Activated CD4-positive, alpha-beta T cell treated with anti-CD3 and anti-CD28 coated beads for 24 hours (primary cell): ENCODE measurements at regions not wholly inside any gene's neighbourhood (a gene's known extent, or its start where the extent isn't known, plus 50 kb on each side); places are given as distances from the start of the nearest gene placed in this dataset.
A peak's percentile ranks its signal among the peaks of the same experiment; 100 is the strongest.
"Not testable (repeated sequence)": the region's sequence is repeated elsewhere in the genome, so short reads cannot be mapped to it uniquely, and the experiment has no call there.

Experiments
- DNase-seq, 2 donors: peaks; one replicate each; pipeline ENCODE4 v3.0.0-alpha.2; 2020; ENCODE audit warnings: low read depth in 2 of 2

DNA sequence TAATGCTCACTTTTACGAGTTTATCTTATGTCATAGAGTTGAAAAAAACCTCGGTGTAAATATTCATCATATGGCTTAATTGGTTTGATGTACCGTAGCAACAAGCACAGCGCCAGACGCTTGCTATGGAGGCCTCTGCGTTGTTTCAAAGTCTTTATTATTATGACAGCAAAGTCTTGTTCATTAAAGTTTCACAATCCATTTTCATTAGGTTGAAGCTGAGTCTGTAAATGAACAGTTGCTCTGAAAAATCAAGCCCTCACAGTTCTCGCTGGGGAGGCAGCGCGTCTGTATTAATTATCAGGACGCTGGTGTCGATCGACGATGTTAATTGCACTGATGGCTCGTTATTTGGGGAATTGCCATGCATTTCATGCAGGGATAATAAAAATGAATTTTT, 185.6 kb downstream of the INSC start:
- no peak for DNase-seq

DNA sequence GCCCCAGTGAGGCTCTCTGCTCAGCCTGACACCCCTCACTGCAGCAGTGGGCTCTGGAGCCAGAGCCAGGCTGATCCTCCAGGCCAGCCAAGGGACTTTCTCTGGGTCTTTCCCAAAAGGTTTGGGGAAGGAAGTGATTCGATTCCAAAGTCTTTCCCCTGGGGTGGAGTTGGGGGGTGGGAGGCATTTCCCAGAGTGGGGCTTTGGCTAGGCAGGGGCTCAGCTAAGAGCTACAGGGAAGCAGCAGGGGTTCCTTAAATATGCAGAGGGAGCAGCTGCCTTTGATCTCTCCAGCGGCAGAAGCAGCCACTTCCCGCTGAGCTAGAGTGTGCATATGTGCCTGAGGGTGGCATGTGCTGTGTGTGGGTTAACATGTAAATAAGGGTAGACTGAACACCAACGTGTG, 192.9 kb downstream of the INSC start:
- DNase-seq, result no peak

DNA sequence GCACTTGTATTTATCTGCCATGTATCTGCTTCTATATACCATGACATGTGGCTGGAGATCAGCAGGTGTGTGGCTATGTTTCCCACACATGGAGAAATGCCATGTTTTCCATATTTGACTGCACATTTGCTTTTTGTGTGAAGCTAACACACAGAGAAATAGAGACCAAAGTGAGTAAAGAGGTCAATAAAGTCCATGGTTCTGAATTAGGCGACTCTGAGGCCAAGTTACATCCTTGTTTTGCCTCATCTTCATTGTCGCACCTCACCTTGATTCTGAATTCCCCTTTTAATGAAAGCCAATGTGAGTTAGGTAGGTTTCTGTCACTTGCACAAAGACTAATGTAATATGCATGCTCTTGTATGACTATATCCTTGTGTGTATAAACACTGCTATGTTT, 194.1 kb downstream of the INSC start:
- no peak for DNase-seq

DNA sequence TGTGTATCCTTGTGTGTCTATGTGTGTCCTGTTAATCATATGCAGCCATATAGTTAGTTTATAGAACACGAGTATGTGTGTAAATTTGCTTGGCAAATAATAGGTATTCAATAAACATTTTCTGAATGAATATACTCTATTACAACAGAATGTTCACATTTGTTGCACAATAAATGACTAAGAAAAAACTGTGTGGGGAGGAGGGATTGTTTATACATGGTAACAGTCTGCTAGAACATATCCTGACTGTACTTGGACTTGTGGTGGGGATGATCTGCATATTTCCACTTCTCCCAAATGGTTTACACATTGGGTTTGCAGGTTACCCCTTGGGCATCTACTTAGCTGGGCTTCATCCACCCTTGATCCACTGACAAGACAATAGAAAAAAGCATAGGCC, 194.6 kb downstream of the INSC start:
- no peak for DNase-seq

DNA sequence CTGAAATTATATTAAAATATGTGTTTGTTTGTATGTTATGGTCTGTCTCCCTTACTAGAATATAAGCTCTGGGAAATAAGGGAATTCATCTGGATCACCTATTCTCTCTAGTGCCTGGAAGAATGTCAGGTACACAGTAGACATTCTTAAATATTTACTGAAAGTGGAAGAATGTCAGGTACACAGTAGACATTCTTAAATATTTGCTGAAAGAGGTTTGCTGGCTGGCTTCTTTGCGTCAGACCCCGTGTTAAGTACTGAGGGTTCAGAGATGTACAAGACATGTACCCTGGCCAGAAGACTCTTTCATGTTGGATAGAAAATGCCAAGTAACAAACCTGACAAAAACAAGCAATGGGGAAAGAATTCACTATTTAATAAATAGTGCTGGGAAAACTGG, 199.1 kb downstream of the INSC start:
- DNase-seq, result no peak

DNA sequence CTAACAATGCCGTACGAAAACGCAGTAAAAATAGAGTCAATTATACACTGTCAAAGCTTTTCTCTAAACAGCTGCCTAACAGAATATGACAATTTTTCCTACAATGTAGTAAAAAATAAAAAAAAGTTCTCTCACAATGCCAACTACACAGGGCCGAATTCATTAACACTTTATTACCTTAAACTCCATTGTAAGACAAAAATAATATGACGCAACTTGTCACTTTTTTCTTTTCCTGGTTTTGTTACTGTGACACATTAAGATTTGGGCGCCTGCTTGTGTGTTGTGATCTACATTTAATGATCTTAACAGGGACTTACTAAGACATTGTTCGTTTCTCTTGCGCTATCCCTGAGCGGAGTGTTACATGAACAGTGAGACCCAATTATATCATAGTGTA, 204.1 kb downstream of the INSC start:
- DNase-seq, result no peak

DNA sequence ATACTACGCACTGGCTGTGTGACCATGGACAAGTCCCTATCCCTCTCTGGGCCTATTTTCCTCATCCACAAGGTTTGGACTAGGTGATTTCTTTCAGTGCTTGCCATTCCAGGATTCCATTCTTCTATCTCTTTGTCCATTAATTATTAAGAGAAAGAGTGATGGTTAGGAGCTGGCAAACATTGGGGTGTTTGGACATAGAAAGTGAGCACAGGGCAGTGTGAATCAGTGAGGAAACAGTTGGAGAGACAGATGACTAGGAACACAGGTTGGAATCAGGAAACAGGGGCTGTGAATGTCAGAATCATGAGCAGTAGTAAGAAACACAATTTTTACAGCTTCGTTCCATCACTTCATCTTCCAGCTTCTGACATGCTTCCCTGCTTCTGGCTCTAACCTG, 211.8 kb downstream of the INSC start:
- no peak for DNase-seq

DNA sequence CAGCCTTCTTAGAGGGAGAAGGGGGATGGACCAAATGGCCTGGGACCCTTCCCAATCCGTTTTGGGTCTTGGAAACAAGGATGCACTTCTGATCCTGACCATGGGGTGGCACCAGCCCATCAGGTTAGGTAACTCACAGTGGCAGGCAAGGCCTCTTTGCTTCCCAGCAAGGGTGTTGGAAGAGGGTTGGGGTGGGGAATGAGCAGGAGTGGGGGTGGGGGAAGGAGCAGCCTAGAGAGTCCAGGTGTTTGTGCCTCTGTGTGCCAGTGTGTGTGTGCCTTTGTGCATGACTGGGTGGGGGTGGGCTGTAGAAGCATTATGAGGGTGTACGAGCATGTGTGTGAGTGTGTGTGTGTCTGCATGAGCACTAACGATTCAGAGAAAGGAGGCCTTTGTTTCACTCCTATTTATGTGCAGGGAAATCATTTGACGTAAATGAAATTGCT, 213.1 kb downstream of the INSC start:
- DNase-seq, result peak in 1 of 2 donors; percentile 10

DNA sequence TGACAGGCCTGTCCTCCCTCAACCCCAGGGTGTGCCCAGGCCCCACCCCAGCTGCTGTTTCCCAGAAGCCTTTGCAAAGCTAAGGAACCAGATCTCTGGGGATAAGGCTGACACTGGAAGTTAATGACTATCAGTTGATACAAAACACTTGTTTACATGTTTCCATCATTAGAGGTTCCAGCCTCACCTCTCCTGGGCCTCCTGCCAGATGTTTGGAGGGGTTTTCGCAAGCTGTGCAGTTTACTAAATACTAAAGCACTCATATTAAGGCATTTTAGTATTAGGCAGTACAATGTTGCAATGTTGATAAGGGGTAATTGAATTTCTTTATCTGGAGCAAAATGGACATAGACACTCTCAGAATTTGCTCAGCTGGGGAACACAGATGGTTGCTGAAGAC, 218.7 kb downstream of the INSC start:
- DNase-seq, result no peak

DNA sequence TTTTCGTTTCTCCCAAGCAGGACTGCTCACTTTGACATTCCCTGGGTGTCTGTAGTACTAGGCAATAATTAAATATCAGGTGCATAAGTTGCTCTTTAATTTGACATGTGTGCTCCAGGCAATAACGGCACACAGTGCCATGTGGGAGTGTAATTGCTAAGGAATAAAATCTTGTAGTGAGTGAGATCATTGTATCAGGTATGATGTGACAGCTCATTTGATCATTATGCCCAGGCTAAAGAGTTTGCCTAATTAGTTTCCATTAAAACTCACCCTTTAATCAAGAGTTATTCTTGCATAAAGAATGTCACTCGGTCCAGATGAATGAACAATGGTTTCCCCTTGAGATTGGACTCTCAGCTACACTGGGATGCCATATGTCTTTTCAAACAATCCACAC, 220.0 kb downstream of the INSC start:
- DNase-seq, result no peak

DNA sequence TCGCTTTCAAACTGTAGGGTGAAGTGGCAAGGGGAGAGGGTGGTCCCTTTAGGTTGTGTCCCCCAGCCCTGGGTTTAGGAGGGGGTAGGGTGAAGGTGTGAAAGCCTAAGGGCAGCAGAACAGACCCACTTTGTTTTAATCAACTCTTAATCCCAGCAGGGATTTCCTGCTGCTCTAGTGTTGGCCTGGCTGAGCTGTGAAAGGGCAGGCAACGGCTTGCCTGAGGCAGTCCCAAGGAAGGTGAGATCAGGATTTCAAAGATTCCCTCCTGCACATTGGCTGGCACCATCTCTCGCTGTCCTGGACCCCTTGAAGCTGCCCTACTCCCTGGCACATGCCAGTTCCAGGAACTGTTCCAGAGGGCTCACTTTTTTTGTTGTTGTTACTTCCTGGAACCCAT, 221.3 kb downstream of the INSC start:
- DNase-seq, result no peak

DNA sequence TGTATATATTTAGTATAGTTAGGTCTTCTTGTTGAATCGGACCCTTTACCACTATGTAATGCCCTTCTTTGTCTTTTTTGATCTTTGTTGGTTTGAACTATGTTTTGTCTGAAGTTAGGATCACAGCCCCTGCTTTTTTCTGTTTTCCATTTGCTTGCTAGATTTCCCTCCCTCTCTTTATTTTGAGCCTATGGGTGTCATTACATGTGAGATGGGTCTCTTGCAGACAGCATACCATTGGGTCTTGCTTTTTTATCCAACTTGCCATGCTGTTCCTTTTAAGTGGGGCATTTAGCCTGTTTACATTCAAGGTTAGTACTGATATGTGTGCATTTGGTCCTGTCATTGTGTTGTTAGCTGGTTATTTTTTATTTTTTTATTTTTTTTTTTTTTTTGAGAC, 224.6 kb downstream of the INSC start:
- no peak for DNase-seq

DNA sequence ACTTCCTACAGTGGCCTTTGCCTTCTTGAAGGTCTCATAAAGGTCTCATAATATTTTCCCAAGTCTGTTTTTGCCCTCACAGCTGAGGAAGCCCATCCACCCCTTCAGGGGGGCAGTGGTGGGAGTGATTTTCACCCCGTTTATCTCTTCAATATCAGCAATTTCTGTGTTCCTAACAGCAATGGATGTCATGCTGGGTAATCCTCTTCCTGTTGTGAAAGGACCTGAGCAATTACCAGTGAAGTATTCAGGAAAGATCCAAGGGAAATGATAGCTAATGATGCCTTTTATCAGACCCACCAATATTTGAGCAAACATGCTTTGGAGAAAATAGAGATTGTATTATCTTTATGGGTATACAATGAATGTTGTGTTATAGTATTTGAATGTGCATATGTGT, 226.9 kb downstream of the INSC start:
- DNase-seq, result no peak

DNA sequence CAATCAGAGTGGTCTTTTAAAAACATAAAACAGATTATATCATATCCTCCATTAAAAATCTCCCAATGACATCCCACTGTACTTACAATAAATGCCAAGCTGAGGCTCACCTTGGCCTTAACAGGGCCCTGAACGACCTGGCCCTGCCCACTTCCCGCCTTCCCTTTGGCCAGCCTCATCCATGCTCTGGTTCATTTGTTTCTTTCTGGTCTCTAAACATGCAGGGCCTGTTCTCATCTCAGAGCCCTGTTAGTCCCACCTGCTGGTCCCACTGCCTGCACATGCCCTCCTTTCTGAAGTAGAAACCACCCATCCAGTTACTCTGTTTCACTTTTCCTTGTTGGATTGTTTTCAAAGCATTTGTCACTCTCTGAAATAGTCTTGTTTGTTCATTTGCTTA, 227.4 kb downstream of the INSC start:
- DNase-seq, result no peak

DNA sequence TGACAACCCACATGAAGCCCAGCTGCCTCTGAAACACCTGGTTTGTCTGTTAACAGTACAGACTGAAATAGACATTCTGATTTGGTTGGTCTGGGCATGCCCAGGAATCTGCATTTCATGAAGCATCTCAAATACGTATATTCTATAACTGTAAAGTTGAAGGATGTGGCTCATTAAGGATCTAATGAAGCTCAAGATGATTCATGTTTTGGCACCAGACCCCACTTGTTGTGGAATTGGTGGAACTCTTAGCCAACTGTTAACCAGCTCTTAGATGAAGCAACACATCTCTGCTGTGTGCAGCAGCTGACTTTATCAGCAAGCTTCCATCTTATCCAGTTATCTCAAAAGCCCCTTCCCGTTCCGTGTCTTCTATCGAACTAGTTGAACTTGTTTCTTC, 232.2 kb downstream of the INSC start:
- DNase-seq, result no peak

DNA sequence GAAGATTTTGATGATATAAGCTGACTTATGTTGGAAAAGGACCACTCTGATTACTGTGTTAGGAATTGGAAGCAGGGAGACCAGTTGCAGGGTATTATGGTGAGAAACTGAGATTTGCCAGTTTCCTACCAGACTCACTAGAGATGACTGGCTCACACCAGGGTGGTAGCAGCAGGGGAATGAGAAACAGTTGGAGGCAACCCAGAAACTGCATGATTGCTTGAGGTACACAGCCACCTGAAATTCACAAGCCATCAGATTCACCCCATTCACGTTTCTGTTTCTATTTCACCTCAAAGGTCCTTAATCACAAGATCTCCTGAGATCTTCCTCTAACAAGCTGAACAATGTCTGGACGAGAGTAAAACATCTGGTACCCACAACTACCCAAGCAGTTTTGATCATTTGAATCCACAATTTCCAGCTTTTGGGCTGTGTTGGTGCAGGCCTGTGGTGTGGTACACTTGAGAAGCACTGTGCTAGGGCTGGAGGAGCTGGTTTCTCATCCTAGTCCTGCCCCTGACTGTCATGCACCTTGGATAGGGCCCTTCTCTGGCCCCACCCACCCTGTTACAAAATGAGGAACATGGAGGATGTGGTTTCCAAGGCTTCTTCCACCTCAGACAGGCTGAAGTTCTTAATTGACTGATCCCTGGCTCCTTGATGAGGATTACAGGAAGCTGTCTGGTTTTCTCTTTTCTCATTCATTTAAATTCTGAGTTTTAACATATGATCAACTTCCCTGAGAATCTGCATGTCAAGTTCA, 233.4 kb downstream of the INSC start:
- DNase-seq, result no peak

DNA sequence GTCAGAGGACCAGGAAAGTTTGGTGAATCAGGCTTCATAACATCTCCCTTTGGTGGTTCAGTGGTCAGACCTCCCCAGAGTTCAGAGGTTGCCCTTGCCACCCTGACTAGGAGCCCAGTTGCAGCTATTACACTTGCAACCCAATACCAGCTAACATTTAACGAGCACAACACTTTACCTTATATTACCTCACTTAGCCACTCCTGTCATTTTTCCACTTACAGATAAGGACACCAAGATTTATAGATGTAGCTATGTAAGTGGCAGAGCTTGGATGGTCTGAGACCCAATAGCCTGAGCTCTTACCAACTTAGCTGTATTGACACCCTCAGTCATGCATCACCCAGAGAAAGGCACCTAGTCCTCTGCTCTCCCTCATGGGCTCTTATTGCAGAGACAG, 234.7 kb downstream of the INSC start:
- DNase-seq, result no peak

DNA sequence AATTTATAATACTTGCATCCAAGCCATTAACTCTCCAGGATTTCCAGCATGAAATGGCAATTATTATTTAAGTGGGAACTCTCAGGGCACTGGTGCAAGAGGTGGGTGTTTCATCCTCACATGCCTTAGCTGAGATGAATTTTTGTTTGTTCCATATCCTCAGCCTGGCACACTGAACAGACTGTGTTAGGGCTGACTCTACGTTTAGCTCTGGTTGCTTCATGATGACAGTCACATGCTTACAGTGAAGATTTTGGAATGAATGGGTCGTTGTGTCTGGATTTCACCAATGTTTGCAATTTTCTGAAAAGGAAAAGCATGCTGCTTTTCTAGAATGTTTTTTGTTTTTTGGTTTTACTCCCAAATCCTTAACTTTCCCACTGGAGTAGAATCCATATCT, 246.6 kb downstream of the INSC start:
- no peak for DNase-seq

DNA sequence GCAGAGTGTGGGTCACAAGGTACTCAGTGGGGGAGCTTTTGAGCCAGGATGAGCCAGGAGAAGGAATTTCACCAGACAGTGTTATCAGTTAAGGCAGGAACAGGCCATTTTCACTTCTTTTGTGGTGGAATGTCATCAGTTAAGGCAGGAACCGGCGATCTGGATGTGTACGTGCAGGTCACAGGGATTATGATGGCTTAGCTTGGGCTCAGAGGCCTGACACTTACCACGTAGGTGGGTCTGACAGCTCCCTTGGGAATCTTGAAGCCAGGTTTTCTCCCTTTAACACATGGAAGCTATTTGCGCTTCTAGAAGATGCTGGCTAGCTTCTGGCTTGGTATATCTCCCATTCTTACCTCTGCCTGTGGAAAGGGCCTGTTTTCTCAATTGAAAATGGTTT, 250.6 kb downstream of the INSC start:
- DNase-seq, result not testable (repeated sequence)

DNA sequence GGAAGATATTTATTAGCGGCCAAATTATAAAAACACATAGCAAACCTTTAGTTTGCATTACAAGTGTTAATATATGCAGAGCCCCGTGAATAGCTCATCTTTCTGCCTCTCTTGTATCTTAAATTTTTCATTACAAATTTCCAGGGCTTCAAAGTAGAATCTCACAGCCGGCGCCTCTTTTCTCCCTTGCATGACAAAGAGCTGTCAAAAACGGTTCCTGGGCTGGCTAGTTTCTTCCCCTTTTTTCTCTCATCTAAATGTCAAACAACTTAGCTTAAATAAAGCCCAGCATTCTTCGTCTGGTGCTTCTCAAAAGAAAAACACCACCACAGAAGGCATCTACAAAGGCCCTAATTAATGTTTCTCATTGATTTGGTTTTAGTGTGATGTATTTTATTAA, 253.0 kb downstream of the INSC start:
- no peak for DNase-seq

DNA sequence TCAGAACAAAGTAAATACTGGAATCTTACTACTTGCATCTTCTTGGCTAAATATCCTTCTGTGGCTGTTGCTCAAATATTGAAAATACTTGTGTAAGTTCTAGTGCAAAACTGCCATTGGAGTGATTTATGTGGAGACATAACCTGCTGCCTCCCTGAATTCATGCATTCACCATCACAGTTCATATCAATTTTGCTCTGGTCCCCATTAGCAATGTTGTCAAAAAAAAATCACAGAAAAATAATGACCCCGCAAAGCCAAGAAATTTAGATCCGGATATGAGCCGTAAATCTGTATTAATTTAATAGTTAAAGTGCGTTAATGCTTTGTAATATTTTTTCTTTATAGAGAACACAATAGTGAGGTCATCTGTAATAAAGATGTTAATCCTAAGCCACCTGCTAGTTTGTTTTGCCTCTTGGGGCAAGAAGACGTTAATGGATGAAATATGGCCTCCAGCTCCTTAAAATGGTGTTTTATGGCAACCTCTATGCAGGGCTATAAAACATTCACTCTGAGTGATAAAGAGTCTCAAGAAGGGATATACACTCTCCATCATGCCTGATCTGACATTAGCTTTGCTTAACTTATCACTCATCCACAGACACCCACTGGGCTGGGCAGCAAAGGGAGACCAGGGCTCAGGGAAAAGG, 255.9 kb downstream of the INSC start:
- no peak for DNase-seq

DNA sequence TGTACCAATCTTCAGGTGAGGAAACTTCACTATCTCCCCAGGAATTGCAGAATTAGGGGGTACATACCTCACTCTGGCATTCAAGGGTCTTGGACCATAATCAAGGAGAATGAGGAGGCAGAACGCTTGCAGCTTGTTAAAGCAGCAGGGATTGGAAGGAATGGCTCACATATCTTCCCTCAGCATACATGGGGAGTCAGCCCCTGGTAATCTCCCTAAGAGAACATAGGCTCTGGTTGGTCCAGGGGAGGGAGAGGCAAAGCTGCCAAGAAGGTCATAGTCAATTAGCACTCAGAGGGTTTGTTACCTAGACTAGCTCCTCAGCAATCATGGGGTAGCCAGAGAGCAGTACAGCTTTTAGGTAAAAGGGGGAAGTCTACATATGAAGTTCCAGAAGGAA, 256.8 kb downstream of the INSC start:
- DNase-seq, result no peak

DNA sequence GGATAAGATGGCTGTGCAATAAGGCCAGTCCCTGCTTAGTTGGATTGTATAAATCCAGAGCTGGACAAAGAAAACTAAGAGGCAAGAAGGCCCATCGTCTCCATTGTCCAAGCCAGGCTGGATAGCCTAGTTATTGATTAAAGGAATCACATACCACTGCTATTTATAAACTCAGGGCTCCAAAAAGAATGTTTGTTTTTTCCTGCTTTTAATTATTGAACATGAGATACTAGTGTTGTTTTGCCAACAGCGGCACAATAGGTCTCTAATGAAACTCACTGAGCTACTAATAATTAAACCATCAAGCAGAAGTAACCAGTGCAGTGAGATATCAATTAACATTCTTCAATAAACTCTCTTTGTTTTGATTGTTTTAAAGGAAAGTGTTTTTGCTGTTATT, 259.7 kb downstream of the INSC start:
- no peak for DNase-seq

DNA sequence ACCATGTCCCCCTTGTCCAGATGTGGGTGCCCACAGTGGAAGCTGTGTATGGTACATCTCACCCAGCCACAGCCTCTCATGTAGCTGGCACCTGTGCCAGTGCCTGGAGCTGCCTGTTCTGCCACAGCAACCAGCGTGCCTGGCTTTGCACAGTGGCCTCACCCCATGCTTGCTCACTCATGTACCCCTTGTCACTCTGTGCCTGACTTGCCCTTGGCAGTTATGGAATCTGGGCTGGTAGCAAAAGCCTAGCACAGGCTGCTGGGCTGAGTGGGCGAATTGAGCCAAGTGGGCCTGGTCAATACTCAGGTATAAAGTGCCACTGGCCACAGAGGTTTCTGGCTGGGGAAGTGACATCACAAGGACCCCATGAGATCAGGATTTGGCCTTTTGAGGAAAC, 264.2 kb downstream of the INSC start:
- DNase-seq, result no peak
